ENCODE measurements at regions not wholly inside any gene's neighbourhood (a gene's known extent, or its start where the extent isn't known, plus 50 kb on each side); places are given as distances from the start of the nearest gene placed in this dataset.

DNA sequence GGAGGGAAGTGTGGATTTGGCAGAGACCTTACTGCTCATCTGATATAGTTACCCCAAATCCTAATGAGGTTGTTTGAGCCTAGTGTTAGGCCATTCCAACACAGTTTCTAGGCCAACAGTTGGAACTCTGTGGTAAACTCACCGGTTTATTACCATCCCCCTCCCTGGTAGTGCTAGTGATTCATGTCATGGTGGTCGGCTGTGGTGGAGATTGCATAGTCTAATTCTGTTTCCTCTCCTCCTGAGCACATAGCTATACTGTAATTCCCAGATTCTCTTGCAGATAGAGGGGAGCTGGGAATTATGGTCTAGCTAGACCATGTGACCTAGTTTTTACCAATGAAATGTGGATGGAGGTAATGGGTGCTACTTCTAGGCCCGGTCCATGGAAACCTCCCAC is 123.7 kb upstream of the KIF26B start:
- H3K36me3 ChIP-seq (ENCODE audit: insufficient read depth, low read length): no peaks in the 10 kb centered on the region
- TF ChIP-seq EZH2 (IDR thresholded peaks at IDR 0.05; ENCODE audit: borderline replicate concordance, low read depth, low read length, severe bottlenecking): no peak
- TF ChIP-seq, protein P1, sequence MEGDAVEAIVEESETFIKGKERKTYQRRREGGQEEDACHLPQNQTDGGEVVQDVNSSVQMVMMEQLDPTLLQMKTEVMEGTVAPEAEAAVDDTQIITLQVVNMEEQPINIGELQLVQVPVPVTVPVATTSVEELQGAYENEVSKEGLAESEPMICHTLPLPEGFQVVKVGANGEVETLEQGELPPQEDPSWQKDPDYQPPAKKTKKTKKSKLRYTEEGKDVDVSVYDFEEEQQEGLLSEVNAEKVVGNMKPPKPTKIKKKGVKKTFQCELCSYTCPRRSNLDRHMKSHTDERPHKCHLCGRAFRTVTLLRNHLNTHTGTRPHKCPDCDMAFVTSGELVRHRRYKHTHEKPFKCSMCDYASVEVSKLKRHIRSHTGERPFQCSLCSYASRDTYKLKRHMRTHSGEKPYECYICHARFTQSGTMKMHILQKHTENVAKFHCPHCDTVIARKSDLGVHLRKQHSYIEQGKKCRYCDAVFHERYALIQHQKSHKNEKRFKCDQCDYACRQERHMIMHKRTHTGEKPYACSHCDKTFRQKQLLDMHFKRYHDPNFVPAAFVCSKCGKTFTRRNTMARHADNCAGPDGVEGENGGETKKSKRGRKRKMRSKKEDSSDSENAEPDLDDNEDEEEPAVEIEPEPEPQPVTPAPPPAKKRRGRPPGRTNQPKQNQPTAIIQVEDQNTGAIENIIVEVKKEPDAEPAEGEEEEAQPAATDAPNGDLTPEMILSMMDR (IDR thresholded peaks at IDR 0.05; ENCODE audit: borderline replicate concordance, extremely low read depth, low read length, poor library complexity, severe bottlenecking): no peak
- ATAC-seq (ENCODE audit: insufficient read depth, low read depth) (no peak), DNase-seq (no peak)
- no peaks in the 10 kb centered on the region for H3K79me2 ChIP-seq (ENCODE audit: insufficient read depth, low read length)
- no peaks in the 10 kb centered on the region for H3K9me3 ChIP-seq (ENCODE audit: insufficient read depth, low read length, severe bottlenecking)
- H3K4me3 ChIP-seq (ENCODE audit: low read depth in 1 of 2, low read length in 2 of 2): no peak overlapping the region
- H3K27ac ChIP-seq (ENCODE audit: low read length): no peak overlapping the region
- no peaks in the 10 kb centered on the region for H3K4me1 ChIP-seq (ENCODE audit: insufficient read depth, low read length)
- no peak overlapping the region for H3K9ac ChIP-seq (ENCODE audit: low read depth, low read length)
- H3K27me3 ChIP-seq (ENCODE audit: insufficient read depth, low read length, poor library complexity): no peaks in the 10 kb centered on the region
- no peak overlapping the region for H2AFZ ChIP-seq (ENCODE audit: low read depth, low read length)
- no peak overlapping the region for H3K4me2 ChIP-seq (ENCODE audit: insufficient read depth, low read length)
- no peaks in the 10 kb centered on the region for H4K20me1 ChIP-seq (ENCODE audit: insufficient read depth, low read length)

DNA sequence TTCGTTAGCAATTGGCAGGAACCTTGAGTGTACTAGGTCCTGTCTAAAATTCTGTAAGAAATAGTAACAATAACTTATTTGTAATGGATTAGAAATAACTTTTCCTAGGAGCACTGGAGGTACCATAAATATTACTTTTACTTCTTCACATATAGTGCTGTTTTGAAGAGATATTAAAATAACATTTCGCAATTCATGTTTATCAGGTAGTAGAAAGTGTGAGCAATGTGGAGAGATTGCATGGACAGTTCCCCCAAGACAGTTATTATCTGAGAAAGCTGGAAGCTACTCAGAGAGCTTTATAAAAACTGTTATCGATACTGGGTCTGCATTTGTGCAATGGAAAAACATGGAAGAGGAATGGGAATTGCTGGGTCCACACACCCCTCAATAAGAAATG is 128.5 kb upstream of the KIF26B start:
- Histone ChIP-seq H3K4me3 (ENCODE audit: low read depth in 1 of 2, low read length in 2 of 2) (no peak overlapping the region), H3K27ac (ENCODE audit: low read length) (no peak overlapping the region), H3K9ac (ENCODE audit: low read depth, low read length) (no peak overlapping the region), H3K9me3 (ENCODE audit: insufficient read depth, low read length, severe bottlenecking) (no peaks in the 10 kb centered on the region), H3K4me2 (ENCODE audit: insufficient read depth, low read length) (no peak overlapping the region), H3K36me3 (ENCODE audit: insufficient read depth, low read length) (peaks cover 3% of the 10 kb centered on the region; the same call in 1 of the 2 replicates), H3K27me3 (ENCODE audit: insufficient read depth, low read length, poor library complexity) (no peaks in the 10 kb centered on the region), H4K20me1 (ENCODE audit: insufficient read depth, low read length) (no peaks in the 10 kb centered on the region), H2AFZ (ENCODE audit: low read depth, low read length) (no peak overlapping the region), H3K4me1 (ENCODE audit: insufficient read depth, low read length) (no peaks in the 10 kb centered on the region), H3K79me2 (ENCODE audit: insufficient read depth, low read length) (no peaks in the 10 kb centered on the region)
- DNase-seq: no peak
- TF ChIP-seq, protein P1 (IDR thresholded peaks at IDR 0.05; ENCODE audit: borderline replicate concordance, extremely low read depth, low read length, poor library complexity, severe bottlenecking): no peak
- no peak for TF ChIP-seq EZH2 (IDR thresholded peaks at IDR 0.05; ENCODE audit: borderline replicate concordance, low read depth, low read length, severe bottlenecking)
- ATAC-seq (ENCODE audit: insufficient read depth, low read depth): no peak

DNA sequence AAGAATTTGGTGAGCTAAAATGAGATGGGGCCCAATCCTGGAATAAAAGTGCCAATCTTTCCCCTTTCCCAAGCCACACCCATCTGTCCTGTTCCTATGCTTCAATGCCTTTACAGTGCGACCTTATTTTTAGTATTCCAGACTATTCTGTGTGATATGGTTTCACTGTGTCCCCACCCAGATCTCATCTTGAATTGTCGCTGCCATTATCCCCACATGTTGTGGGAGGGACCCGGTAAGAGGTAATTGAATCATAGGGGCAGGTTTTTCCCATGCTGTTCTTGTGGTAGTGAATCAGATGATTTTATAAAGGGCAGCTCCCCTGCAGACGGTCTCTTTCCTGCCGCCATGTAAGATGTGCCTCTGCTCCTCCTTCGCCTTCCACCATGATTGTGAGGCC is 129.3 kb upstream of the KIF26B start:
- H4K20me1 ChIP-seq (ENCODE audit: insufficient read depth, low read length): no peaks in the 10 kb centered on the region
- no peak overlapping the region for H3K4me3 ChIP-seq (ENCODE audit: low read depth in 1 of 2, low read length in 2 of 2)
- H3K27me3 ChIP-seq (ENCODE audit: insufficient read depth, low read length, poor library complexity): no peaks in the 10 kb centered on the region
- DNase-seq (no peak), ATAC-seq (ENCODE audit: insufficient read depth, low read depth) (no peak)
- no peaks in the 10 kb centered on the region for H3K4me1 ChIP-seq (ENCODE audit: insufficient read depth, low read length)
- H3K9ac ChIP-seq (ENCODE audit: low read depth, low read length): no peak overlapping the region
- H3K79me2 ChIP-seq (ENCODE audit: insufficient read depth, low read length): no peaks in the 10 kb centered on the region
- no peak overlapping the region for H3K4me2 ChIP-seq (ENCODE audit: insufficient read depth, low read length)
- H3K36me3 ChIP-seq (ENCODE audit: insufficient read depth, low read length): peaks cover 3% of the 10 kb centered on the region; the same call in 1 of the 2 replicates
- no peak overlapping the region for H2AFZ ChIP-seq (ENCODE audit: low read depth, low read length)
- no peak overlapping the region for H3K27ac ChIP-seq (ENCODE audit: low read length)
- TF ChIP-seq, protein P1 (IDR thresholded peaks at IDR 0.05; ENCODE audit: borderline replicate concordance, extremely low read depth, low read length, poor library complexity, severe bottlenecking): no peak
- TF ChIP-seq EZH2 (IDR thresholded peaks at IDR 0.05; ENCODE audit: borderline replicate concordance, low read depth, low read length, severe bottlenecking): no peak
- no peaks in the 10 kb centered on the region for H3K9me3 ChIP-seq (ENCODE audit: insufficient read depth, low read length, severe bottlenecking)

DNA sequence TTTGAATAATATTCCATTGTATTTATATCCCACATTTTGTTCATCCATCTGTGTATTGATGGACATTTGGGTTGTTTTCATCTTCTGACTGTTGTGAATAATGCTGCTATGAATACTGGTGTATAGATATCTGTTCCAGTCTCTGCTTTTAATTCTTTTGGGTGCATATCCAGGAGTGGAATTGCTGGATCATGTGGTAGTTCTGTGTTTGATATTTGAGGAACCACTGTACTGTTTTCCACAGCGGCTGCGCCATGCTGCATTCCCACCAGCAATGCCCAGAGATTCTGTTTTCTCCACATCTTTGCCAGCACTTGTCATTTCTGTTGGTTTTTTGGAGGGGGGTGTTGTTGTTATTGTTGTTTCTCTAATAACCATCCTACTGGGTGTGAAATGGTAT is 131.6 kb upstream of the KIF26B start:
- Histone ChIP-seq H3K4me1 (ENCODE audit: insufficient read depth, low read length) (peaks cover 11% of the 10 kb centered on the region), H3K9ac (ENCODE audit: low read depth, low read length) (no peak overlapping the region), H3K4me2 (ENCODE audit: insufficient read depth, low read length) (no peak overlapping the region), H3K9me3 (ENCODE audit: insufficient read depth, low read length, severe bottlenecking) (no peaks in the 10 kb centered on the region), H4K20me1 (ENCODE audit: insufficient read depth, low read length) (no peaks in the 10 kb centered on the region), H3K79me2 (ENCODE audit: insufficient read depth, low read length) (no peaks in the 10 kb centered on the region), H3K27ac (ENCODE audit: low read length) (no peak overlapping the region), H3K27me3 (ENCODE audit: insufficient read depth, low read length, poor library complexity) (no peaks in the 10 kb centered on the region), H2AFZ (ENCODE audit: low read depth, low read length) (no peak overlapping the region), H3K36me3 (ENCODE audit: insufficient read depth, low read length) (peaks cover 3% of the 10 kb centered on the region; the same call in 1 of the 2 replicates), H3K4me3 (ENCODE audit: low read depth in 1 of 2, low read length in 2 of 2) (no peak overlapping the region)
- no peak for ATAC-seq (ENCODE audit: insufficient read depth, low read depth)
- DNase-seq: no peak
- TF ChIP-seq, protein P1 (IDR thresholded peaks at IDR 0.05; ENCODE audit: borderline replicate concordance, extremely low read depth, low read length, poor library complexity, severe bottlenecking): no peak
- no peak for TF ChIP-seq EZH2 (IDR thresholded peaks at IDR 0.05; ENCODE audit: borderline replicate concordance, low read depth, low read length, severe bottlenecking)
